HG02884 (cell line): ENCODE measurements at regions not wholly inside any gene's neighbourhood (a gene's known extent, or its start where the extent isn't known, plus 50 kb on each side); places are given as distances from the start of the nearest gene placed in this dataset.
"Not testable (repeated sequence)": the region's sequence is repeated elsewhere in the genome, so short reads cannot be mapped to it uniquely, and the experiment has no call there.

Experiments used
- ATAC-seq: cut with Tn5 transposase; IDR thresholded peaks from one replicate; pipeline ENCODE4 v1.9.1; 2021; ENCODE audit warnings: mild to moderate bottlenecking, moderate library complexity; ENCODE audit not compliant: unreplicated experiment

GRCh38 chr21:43291347-43291950, 122.6 kb downstream of the CRYAA start:
- ATAC-seq, result no peak

- no peak for ATAC-seq
Measured at GRCh38 chr21:43290421-43291346, 121.9 kb downstream of the CRYAA start.

GRCh38 chr21:43289966-43290365, 121.2 kb downstream of the CRYAA start:
- ATAC-seq, result no peak

GRCh38 chr21:43289442-43289841, 120.6 kb downstream of the CRYAA start:
- no peak for ATAC-seq

- no peak for ATAC-seq
Measured at GRCh38 chr21:43287795-43288755, 119.3 kb downstream of the CRYAA start.

- ATAC-seq, result no peak
Measured at GRCh38 chr21:43287111-43287760, 118.4 kb downstream of the CRYAA start.

- ATAC-seq, result no peak
Measured at GRCh38 chr21:43286196-43286595, 117.4 kb downstream of the CRYAA start.

- no peak for ATAC-seq
Measured at GRCh38 chr21:43284700-43285099, 115.9 kb downstream of the CRYAA start.

GRCh38 chr21:43284238-43284637, 115.4 kb downstream of the CRYAA start:
- no peak for ATAC-seq

- not testable (repeated sequence) for ATAC-seq
Measured at GRCh38 chr21:43283925-43284221, 115.1 kb downstream of the CRYAA start.

- no peak for ATAC-seq
Measured at GRCh38 chr21:43283136-43283924, 114.5 kb downstream of the CRYAA start.

- no peak for ATAC-seq
Measured at GRCh38 chr21:43282358-43283120, 113.7 kb downstream of the CRYAA start.

GRCh38 chr21:43281661-43282357, 113.0 kb downstream of the CRYAA start:
- no peak for ATAC-seq

GRCh38 chr21:43280949-43281633, 112.3 kb downstream of the CRYAA start:
- no peak for ATAC-seq

GRCh38 chr21:43279578-43279894, 110.7 kb downstream of the CRYAA start:
- ATAC-seq, result no peak

- ATAC-seq, result no peak
Measured at GRCh38 chr21:43278766-43279577, 110.2 kb downstream of the CRYAA start.

- no peak for ATAC-seq
Measured at GRCh38 chr21:43278359-43278758, 109.6 kb downstream of the CRYAA start.
